ENCODE measurements at regions not wholly inside any gene's neighbourhood (a gene's known extent, or its start where the extent isn't known, plus 50 kb on each side); places are given as distances from the start of the nearest gene placed in this dataset.

DNA sequence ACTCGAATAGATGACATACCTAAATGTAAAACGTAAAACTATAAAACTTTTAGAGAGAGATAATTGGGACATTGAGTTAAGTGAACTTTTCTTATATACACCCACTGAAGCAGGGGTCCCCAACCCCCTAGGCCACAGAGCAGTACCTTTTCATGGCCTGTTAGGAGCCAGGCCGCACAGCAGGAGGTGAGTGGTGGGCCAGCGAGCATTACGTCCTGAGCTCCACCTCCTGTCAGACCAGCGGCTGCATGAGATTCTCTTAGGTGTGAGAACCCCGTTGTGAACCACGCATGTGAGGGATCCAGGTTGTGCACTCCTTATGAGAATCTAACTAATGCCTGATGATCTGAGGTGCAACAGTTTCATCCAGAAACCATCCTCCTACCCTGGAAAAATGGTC, 114.8 kb downstream of the HMX1 start:
- Histone ChIP-seq H3K36me3 (ENCODE audit: insufficient read depth, low read length, poor library complexity, severe bottlenecking) (no peaks in the 10 kb centered on the region), H3K9me3 (ENCODE audit: low read depth, low read length, poor library complexity, severe bottlenecking) (no peaks in the 10 kb centered on the region), H3K4me1 (ENCODE audit: insufficient read depth, low read length, poor library complexity, severe bottlenecking) (no peaks in the 10 kb centered on the region), H3K27ac (ENCODE audit: low read depth, low read length, poor library complexity, severe bottlenecking) (no peak overlapping the region), H3K4me3 (ENCODE audit: low read depth, low read length, poor library complexity, severe bottlenecking) (no peak overlapping the region), H3K27me3 (replicated peaks; ENCODE audit: insufficient read depth, low read depth, low read length, poor library complexity) (peaks cover 42% of the 10 kb centered on the region)
- CTCF ChIA-PET = no interaction called here
- DNase-seq (ENCODE audit: low spot score) = no peak
- BruUV-seq (replicated peaks) = no TSS peak
- intact Hi-C loops (cut with micrococcal nuclease; ENCODE audit: unreplicated experiment) = no loop called here
- TF ChIP-seq, protein P1, sequence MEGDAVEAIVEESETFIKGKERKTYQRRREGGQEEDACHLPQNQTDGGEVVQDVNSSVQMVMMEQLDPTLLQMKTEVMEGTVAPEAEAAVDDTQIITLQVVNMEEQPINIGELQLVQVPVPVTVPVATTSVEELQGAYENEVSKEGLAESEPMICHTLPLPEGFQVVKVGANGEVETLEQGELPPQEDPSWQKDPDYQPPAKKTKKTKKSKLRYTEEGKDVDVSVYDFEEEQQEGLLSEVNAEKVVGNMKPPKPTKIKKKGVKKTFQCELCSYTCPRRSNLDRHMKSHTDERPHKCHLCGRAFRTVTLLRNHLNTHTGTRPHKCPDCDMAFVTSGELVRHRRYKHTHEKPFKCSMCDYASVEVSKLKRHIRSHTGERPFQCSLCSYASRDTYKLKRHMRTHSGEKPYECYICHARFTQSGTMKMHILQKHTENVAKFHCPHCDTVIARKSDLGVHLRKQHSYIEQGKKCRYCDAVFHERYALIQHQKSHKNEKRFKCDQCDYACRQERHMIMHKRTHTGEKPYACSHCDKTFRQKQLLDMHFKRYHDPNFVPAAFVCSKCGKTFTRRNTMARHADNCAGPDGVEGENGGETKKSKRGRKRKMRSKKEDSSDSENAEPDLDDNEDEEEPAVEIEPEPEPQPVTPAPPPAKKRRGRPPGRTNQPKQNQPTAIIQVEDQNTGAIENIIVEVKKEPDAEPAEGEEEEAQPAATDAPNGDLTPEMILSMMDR (conservative IDR thresholded peaks at IDR 0.05; ENCODE audit: low read depth, low read length) = no peak
- TF ChIP-seq EZH2 (IDR thresholded peaks at IDR 0.05; ENCODE audit: borderline replicate concordance, low read depth, low read length, poor library complexity, severe bottlenecking) = no peak
- POLR2A ChIA-PET (ENCODE audit: low non-redundant PET) = no interaction called here

DNA sequence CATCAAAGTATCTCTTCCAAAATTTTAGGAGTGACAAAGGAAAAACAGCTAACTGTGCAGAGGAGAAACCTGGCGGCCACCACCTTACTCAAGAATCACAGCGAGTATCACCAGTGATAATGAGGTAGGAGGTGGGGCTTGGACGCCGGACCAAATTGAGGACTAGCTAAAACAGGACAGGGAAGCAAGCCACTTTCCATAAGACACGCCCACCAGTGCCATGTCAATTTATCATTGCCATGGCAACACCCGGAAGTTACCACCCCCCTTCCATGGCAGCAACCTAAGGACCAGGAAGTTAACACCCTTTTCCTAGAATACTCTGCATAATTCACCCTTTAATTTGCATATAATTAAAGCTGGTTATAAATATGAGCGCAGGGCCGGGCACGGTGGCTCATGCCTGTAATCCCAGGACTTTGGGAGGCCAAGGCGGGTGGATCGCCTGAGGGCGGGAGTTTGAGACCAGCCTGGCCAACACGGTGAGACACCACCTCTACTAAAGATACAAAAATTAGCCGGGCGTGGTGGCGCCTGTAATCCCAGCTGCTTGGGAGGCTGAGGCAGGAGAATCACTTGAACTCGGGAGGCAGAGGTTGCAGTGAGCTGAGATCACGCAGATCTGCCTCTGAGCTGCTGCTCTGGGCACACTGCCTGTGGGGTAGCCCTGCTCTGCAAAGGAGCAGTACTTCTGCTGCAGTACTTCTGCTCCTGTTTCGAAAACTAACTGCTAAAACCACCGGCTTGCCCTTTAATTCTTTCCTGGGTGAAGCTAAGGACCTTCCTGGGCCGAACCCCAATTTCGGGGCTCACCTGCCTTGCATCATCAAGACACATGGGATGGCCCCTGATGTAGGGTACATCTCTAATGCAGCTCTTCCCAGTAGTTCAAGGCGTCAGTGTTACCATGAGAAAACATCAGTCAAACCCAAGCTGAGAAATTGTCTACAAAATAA, 116.7 kb downstream of the HMX1 start:
- TF ChIP-seq EZH2 (IDR thresholded peaks at IDR 0.05; ENCODE audit: borderline replicate concordance, low read depth, low read length, poor library complexity, severe bottlenecking) = no peak
- TF ChIP-seq, protein P1 (conservative IDR thresholded peaks at IDR 0.05; ENCODE audit: low read depth, low read length) = no peak
- H3K27me3 ChIP-seq (replicated peaks; ENCODE audit: insufficient read depth, low read depth, low read length, poor library complexity) = peaks cover 34% of the 10 kb centered on the region
- H3K9me3 ChIP-seq (ENCODE audit: low read depth, low read length, poor library complexity, severe bottlenecking) = no peaks in the 10 kb centered on the region
- H3K27ac ChIP-seq (ENCODE audit: low read depth, low read length, poor library complexity, severe bottlenecking) = no peak overlapping the region
- DNase-seq (ENCODE audit: low spot score) = no peak
- no peaks in the 10 kb centered on the region for H3K4me1 ChIP-seq (ENCODE audit: insufficient read depth, low read length, poor library complexity, severe bottlenecking)
- H3K4me3 ChIP-seq (ENCODE audit: low read depth, low read length, poor library complexity, severe bottlenecking) = no peak overlapping the region
- intact Hi-C loops (cut with micrococcal nuclease; ENCODE audit: unreplicated experiment) = no loop called here
- no peaks in the 10 kb centered on the region for H3K36me3 ChIP-seq (ENCODE audit: insufficient read depth, low read length, poor library complexity, severe bottlenecking)
- CTCF ChIA-PET = no interaction called here
- POLR2A ChIA-PET (ENCODE audit: low non-redundant PET) = no interaction called here
- BruUV-seq (replicated peaks) = no TSS peak

DNA sequence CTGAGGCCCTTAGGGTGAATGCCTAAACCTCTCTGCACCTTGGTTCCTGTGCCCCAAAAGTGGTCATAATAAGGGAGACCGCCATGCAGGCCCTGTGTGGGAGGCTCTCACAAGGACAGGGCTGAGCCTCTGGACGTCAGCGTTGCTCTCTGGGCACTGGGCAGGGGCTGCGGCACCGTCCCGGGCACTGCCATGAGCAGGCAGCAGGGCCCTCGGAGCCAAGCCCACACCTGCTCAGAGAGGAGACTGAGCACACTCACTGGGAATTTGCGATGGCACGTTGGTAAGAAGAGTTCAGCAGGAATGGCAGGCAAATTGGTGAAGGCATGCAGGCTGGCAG, 123.4 kb downstream of the HMX1 start:
- TF ChIP-seq EZH2 (IDR thresholded peaks at IDR 0.05; ENCODE audit: borderline replicate concordance, low read depth, low read length, poor library complexity, severe bottlenecking) = no peak
- TF ChIP-seq, protein P1 (conservative IDR thresholded peaks at IDR 0.05; ENCODE audit: low read depth, low read length) = no peak
- CTCF ChIA-PET = no interaction called here
- no peak overlapping the region for H3K27ac ChIP-seq (ENCODE audit: low read depth, low read length, poor library complexity, severe bottlenecking)
- no peaks in the 10 kb centered on the region for H3K36me3 ChIP-seq (ENCODE audit: insufficient read depth, low read length, poor library complexity, severe bottlenecking)
- H3K4me1 ChIP-seq (ENCODE audit: insufficient read depth, low read length, poor library complexity, severe bottlenecking) = no peaks in the 10 kb centered on the region
- no peak for DNase-seq (ENCODE audit: low spot score)
- intact Hi-C loops (cut with micrococcal nuclease; ENCODE audit: unreplicated experiment) = no loop called here
- H3K9me3 ChIP-seq (ENCODE audit: low read depth, low read length, poor library complexity, severe bottlenecking) = no peaks in the 10 kb centered on the region
- no TSS peak for BruUV-seq (replicated peaks)
- POLR2A ChIA-PET (ENCODE audit: low non-redundant PET) = no interaction called here
- H3K27me3 ChIP-seq (replicated peaks; ENCODE audit: insufficient read depth, low read depth, low read length, poor library complexity) = peaks cover 33% of the 10 kb centered on the region
- no peak overlapping the region for H3K4me3 ChIP-seq (ENCODE audit: low read depth, low read length, poor library complexity, severe bottlenecking)

Measured in A673 (cell line).